H1 (cell line): ENCODE measurements at regions not wholly inside any gene's neighbourhood (a gene's known extent, or its start where the extent isn't known, plus 50 kb on each side); places are given as distances from the start of the nearest gene placed in this dataset.

Experiments used
- CTCF ChIA-PET: fragments of 300-600 bp; sonication (Branson Sonifier 250); formaldehyde crosslinking; loops from one replicate; lab custom pipeline; 2021; ENCODE audit not compliant: partially characterized antibody; lab: Charles Lee
- POLR2A ChIA-PET: fragments of 300-600 bp; sonication (Branson Sonifier 250); formaldehyde crosslinking; loops from one replicate; lab custom pipeline; 2021; ENCODE audit warnings: inconsistent platforms; ENCODE audit not compliant: partially characterized antibody; lab: Charles Lee
- DNase-seq, 2 experiments: peaks; one replicate each; pipeline versions ENCODE4 v3.0.0 to v3.0.0-alpha.2; 2010 to 2022; ENCODE audit warnings: low spot score in 2 of 2, low read depth in 1 of 2, mixed read lengths in 1 of 2
- FAIRE-seq: peaks from 2 replicates; lab custom pipeline; 2011; peaks lifted over from hg19 to GRCh38; lab: Jason Lieb, UNC
- H2AFZ ChIP-seq: 2 replicates; pipeline ENCODE4 v1.8.1; 2012; ENCODE audit warnings: low read length, inconsistent platforms
- H2AK5ac ChIP-seq: 2 replicates; pipeline ENCODE4 v1.6.1; 2013; ENCODE audit warnings: low read depth, low read length
- H2BK120ac ChIP-seq: replicated peaks from 2 replicates; pipeline ENCODE3; 2013; ENCODE audit warnings: low read depth, low read length, inconsistent platforms
- H2BK12ac ChIP-seq: 2 replicates; pipeline ENCODE4 v1.6.1; 2013; ENCODE audit warnings: low read depth, low read length
- H2BK15ac ChIP-seq: 2 replicates; pipeline ENCODE4 v1.6.1; 2013; ENCODE audit warnings: low read length
- H2BK20ac ChIP-seq: 2 replicates; pipeline ENCODE4 v1.6.1; 2013; ENCODE audit warnings: low read length
- H2BK5ac ChIP-seq: 2 replicates; pipeline ENCODE4 v1.6.1; 2013; ENCODE audit warnings: low read depth, low read length
- H3K14ac ChIP-seq: 2 replicates; pipeline ENCODE4 v1.6.1; 2013; ENCODE audit warnings: inconsistent platforms; ENCODE audit not compliant: insufficient read length
- H3K18ac ChIP-seq: 2 replicates; pipeline ENCODE4 v1.6.1; 2013; ENCODE audit warnings: low read length; ENCODE audit errors: extremely low read depth
- H3K23ac ChIP-seq: 2 replicates; pipeline ENCODE4 v1.6.1; 2013; ENCODE audit warnings: inconsistent platforms; ENCODE audit not compliant: insufficient read length
- H3K23me2 ChIP-seq: 2 replicates; pipeline ENCODE4 v1.6.1; 2013; ENCODE audit warnings: low read depth, low read length
- H3K27ac ChIP-seq: 2 replicates; pipeline ENCODE4 v1.6.1; 2011; ENCODE audit warnings: low read depth, low read length, inconsistent platforms
- H3K27me3 ChIP-seq, 4 experiments: replicated peaks in 1 of 4; 1 replicate in 1 of 4; 2 replicates in 3 of 4; pipeline versions ENCODE4 v1.6.1 to v1.8.1; 2011 to 2013; ENCODE audit warnings: low read length in 3 of 4, mild to moderate bottlenecking in 3 of 4, inconsistent platforms in 2 of 4, mixed read lengths in 2 of 4, moderate library complexity in 1 of 4; ENCODE audit not compliant: control insufficient read depth in 3 of 4, insufficient read depth in 3 of 4; ENCODE audit errors: extremely low read depth in 1 of 4
- H3K36me3 ChIP-seq, 4 experiments: 2 replicates each; pipeline versions ENCODE4 v1.6.1 to v1.8.1; 2011 to 2013; ENCODE audit warnings: mild to moderate bottlenecking in 4 of 4, low read length in 3 of 4, moderate library complexity in 2 of 4, control low read depth in 1 of 4, inconsistent platforms in 1 of 4; ENCODE audit not compliant: insufficient read depth in 4 of 4, control insufficient read depth in 2 of 4
- H3K4ac ChIP-seq: replicated peaks from 2 replicates; pipeline ENCODE3; 2013; ENCODE audit warnings: low read length, low read depth, mixed read lengths, inconsistent platforms; ENCODE audit not compliant: insufficient read length
- H3K4me1 ChIP-seq, 4 experiments: replicated peaks in 1 of 4; 1 replicate in 1 of 4; 2 replicates in 3 of 4; pipeline versions ENCODE4 v1.6.1 to v1.8.1; 2011 to 2013; ENCODE audit warnings: low read length in 3 of 4, inconsistent platforms in 2 of 4, mixed read lengths in 1 of 4; ENCODE audit not compliant: insufficient read depth in 4 of 4, control insufficient read depth in 3 of 4
- H3K4me2 ChIP-seq, 2 experiments: 2 replicates each; pipeline versions ENCODE4 v1.6.1 to v1.8.1; 2011 to 2013; ENCODE audit warnings: low read depth in 2 of 2, low read length in 2 of 2, control low read depth in 1 of 2, inconsistent platforms in 1 of 2, mild to moderate bottlenecking in 1 of 2; ENCODE audit not compliant: insufficient read depth in 1 of 2
- H3K4me3 ChIP-seq, 4 experiments: fragments of 200-600, 300-600 bp in 1 of 4; sonication (generic), shearing (Covaris generic), sonication (Bioruptor Twin) in 1 of 4; 2 replicates each; pipeline versions ENCODE4 v1.5.1 to v1.8.1; 2011 to 2016; ENCODE audit warnings: low read length in 4 of 4, low read depth in 3 of 4, control low read depth in 2 of 4, inconsistent platforms in 2 of 4, mild to moderate bottlenecking in 2 of 4, mixed read lengths in 1 of 4, moderate library complexity in 1 of 4; ENCODE audit not compliant: insufficient read depth in 2 of 4; ENCODE audit errors: extremely low read depth in 1 of 4
- H3K56ac ChIP-seq: replicated peaks from 2 replicates; pipeline ENCODE3; 2013; ENCODE audit warnings: low read depth, mild to moderate bottlenecking, mixed read lengths, low read length, inconsistent platforms; ENCODE audit not compliant: insufficient read length
- H3K79me1 ChIP-seq: 2 replicates; pipeline ENCODE4 v1.6.1; 2013; ENCODE audit warnings: low read depth, low read length, control low read depth
- H3K79me2 ChIP-seq, 2 experiments: 2 replicates each; pipeline versions ENCODE4 v1.6.1 to v1.8.1; 2012 to 2013; ENCODE audit warnings: low read length in 2 of 2, mild to moderate bottlenecking in 2 of 2, inconsistent platforms in 1 of 2; ENCODE audit not compliant: insufficient read depth in 2 of 2, control insufficient read depth in 1 of 2
- H3K9ac ChIP-seq, 4 experiments: replicated peaks in 1 of 4; 1 replicate in 1 of 4; 2 replicates in 3 of 4; pipeline versions ENCODE4 v1.6.1 to v1.8.1; 2011 to 2013; ENCODE audit warnings: low read depth in 3 of 4, low read length in 3 of 4, control low read depth in 2 of 4, mild to moderate bottlenecking in 2 of 4, moderate library complexity in 2 of 4, inconsistent platforms in 1 of 4; ENCODE audit errors: extremely low read depth in 1 of 4
- H3K9me3 ChIP-seq, 2 experiments: 2 replicates each; pipeline versions ENCODE4 v1.6.1 to v1.8.1; 2012 to 2013; ENCODE audit warnings: mild to moderate bottlenecking in 2 of 2, moderate library complexity in 2 of 2, control low read depth in 1 of 2, inconsistent platforms in 1 of 2, low read depth in 1 of 2, low read length in 1 of 2, mixed read lengths in 1 of 2; ENCODE audit not compliant: insufficient read depth in 2 of 2
- H4K20me1 ChIP-seq, 2 experiments: replicated peaks in 1 of 2; 2 replicates each; pipeline versions ENCODE3 to v1.8.1; 2011 to 2013; ENCODE audit warnings: inconsistent platforms in 2 of 2, low read length in 2 of 2, mild to moderate bottlenecking in 1 of 2; ENCODE audit not compliant: insufficient read depth in 2 of 2, control insufficient read depth in 1 of 2
- H4K5ac ChIP-seq: 2 replicates; pipeline ENCODE4 v1.6.1; 2013; ENCODE audit warnings: low read length, low read depth, mixed read lengths, inconsistent platforms; ENCODE audit not compliant: insufficient read length
- H4K8ac ChIP-seq: 2 replicates; pipeline ENCODE4 v1.8.0; 2013; ENCODE audit warnings: mild to moderate bottlenecking, moderate library complexity, low read length, inconsistent platforms; ENCODE audit not compliant: insufficient read depth; ENCODE audit errors: extremely low read depth
- H4K91ac ChIP-seq: replicated peaks from 2 replicates; pipeline ENCODE3; 2013; ENCODE audit warnings: low read length, mixed read lengths, inconsistent platforms; ENCODE audit not compliant: insufficient read length
- ASH2L ChIP-seq: fragments of 200-600, 300-600 bp; sonication (generic); IDR thresholded peaks from one replicate; pipeline ENCODE4 v1.7.1; 2017; ENCODE audit warnings: low read length
- BCL11A ChIP-seq, 2 experiments: IDR thresholded peaks; one replicate each; pipeline ENCODE4 v1.6.1; 2011; ENCODE audit warnings: low read depth in 2 of 2, low read length in 2 of 2, mild to moderate bottlenecking in 2 of 2
- BRCA1 ChIP-seq: IDR thresholded peaks from 2 replicates; pipeline ENCODE4 v1.6.1; 2012; ENCODE audit warnings: low read depth, low read length, improper control_type of control experiment
- GABPA ChIP-seq: IDR thresholded peaks from 2 replicates; pipeline ENCODE4 v1.6.1; 2011; ENCODE audit warnings: mild to moderate bottlenecking, low read length, moderate library complexity, borderline replicate concordance; ENCODE audit not compliant: insufficient read depth
- HDAC2 ChIP-seq, 2 experiments: fragments of 300-600 bp in 1 of 2; sonication (generic) in 1 of 2; IDR thresholded peaks; 2 replicates each; pipeline ENCODE4 v1.6.1; 2011 to 2012; ENCODE audit warnings: low read depth in 2 of 2, low read length in 2 of 2, mild to moderate bottlenecking in 2 of 2, moderate library complexity in 2 of 2, borderline replicate concordance in 1 of 2, inconsistent platforms in 1 of 2
- JUN ChIP-seq: IDR thresholded peaks from 2 replicates; pipeline ENCODE4 v1.6.1; 2011; ENCODE audit warnings: low read depth, mild to moderate bottlenecking, improper control_type of control experiment, low read length
- RNF2 ChIP-seq: fragments of 200-900, 300-1000 bp; sonication (generic); IDR thresholded peaks from 2 replicates; pipeline ENCODE4 v1.7.1; 2016; ENCODE audit warnings: borderline replicate concordance, low read depth, mild to moderate bottlenecking, antibody characterized with exemption, low read length; ENCODE audit not compliant: poor library complexity, severe bottlenecking; ENCODE audit errors: missing control alignments
- TAF1 ChIP-seq: IDR thresholded peaks from 2 replicates; pipeline ENCODE4 v1.6.1; 2011; ENCODE audit warnings: mild to moderate bottlenecking, low read depth, low read length
- TAF7 ChIP-seq: optimal IDR thresholded peaks from 2 replicates; pipeline ENCODE3; 2011; ENCODE audit warnings: low read depth, mild to moderate bottlenecking, inconsistent platforms, low read length, moderate library complexity, borderline replicate concordance
- TCF12 ChIP-seq: IDR thresholded peaks from 2 replicates; pipeline ENCODE4 v1.6.1; 2011; ENCODE audit warnings: low read depth, mild to moderate bottlenecking, low read length

DNA sequence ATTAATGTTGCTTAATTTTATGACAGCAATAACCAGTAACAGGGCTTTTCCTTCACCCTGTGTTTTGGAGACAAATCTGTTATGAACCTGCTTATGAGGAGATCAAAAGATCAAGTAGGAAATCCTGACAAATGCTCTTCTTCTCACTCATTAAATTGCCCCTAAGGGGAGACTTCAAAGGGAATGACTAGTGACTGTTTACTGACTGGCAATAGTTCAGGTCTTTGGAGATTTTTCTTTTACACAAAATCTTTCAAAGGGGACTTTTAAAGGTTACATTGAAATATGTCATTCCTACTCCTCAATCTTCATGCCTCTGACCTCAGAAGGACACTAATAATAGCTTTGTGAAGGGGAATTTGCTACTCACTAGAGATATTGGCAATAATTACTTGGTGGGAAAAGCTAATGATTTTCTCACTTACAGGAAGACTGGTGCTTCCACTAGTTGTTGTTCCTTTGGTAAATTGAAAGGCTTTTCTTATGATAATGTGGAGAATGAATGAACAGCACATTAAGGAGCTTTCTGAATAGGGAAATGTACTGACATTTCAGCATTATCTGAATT lies 292.9 kb upstream of the CA10 start:
- H3K9me3 ChIP-seq, result no peaks in the 10 kb centered on the region
- H2AFZ ChIP-seq, result no peak overlapping the region
- H4K5ac ChIP-seq, result no peak overlapping the region
- H3K9ac ChIP-seq, result no peak overlapping the region
- H2BK5ac ChIP-seq, result no peak overlapping the region
- no peaks in the 10 kb centered on the region for H3K36me3 ChIP-seq
- no peak for FAIRE-seq
- no peaks in the 10 kb centered on the region for H3K79me1 ChIP-seq
- no peaks in the 10 kb centered on the region for H3K27me3 ChIP-seq
- H2BK12ac ChIP-seq, result no peak overlapping the region
- no peak overlapping the region for H2BK20ac ChIP-seq
- H2AK5ac ChIP-seq, result no peak overlapping the region
- no peaks in the 10 kb centered on the region for H3K23me2 ChIP-seq
- H4K8ac ChIP-seq, result no peak overlapping the region
- no peak overlapping the region for H3K27ac ChIP-seq
- H3K79me2 ChIP-seq, result no peaks in the 10 kb centered on the region
- ChIA-PET CTCF (interaction anchor here (0.7 to 1.3 kb wide), 3 partner anchors 40 to 68 kb away, joined by 3 read pairs; no protein-coding TSS in a partner anchor), POLR2A (no interaction called here)
- no peak overlapping the region for H2BK15ac ChIP-seq
- H3K23ac ChIP-seq, result no peak overlapping the region
- H2BK120ac ChIP-seq, result no peak overlapping the region
- no peak for TF ChIP-seq TAF7
- TF ChIP-seq JUN, result no peak
- no peak for TF ChIP-seq BRCA1
- no peak for TF ChIP-seq HDAC2 (IDR thresholded peaks at IDR 0.05; ENCODE audit: borderline replicate concordance in 1 of 2, low read depth in 2 of 2, low read length in 2 of 2)
- TF ChIP-seq BCL11A (IDR thresholded peaks at IDR 0.05; ENCODE audit: low read depth in 2 of 2, low read length in 2 of 2), result no peak
- TF ChIP-seq TAF1, result no peak
- no peak for TF ChIP-seq ASH2L
- TF ChIP-seq RNF2, result no peak
- no peak for TF ChIP-seq GABPA
- TF ChIP-seq TCF12, result no peak
- no peak overlapping the region for H3K14ac ChIP-seq
- H4K20me1 ChIP-seq, result no peaks in the 10 kb centered on the region
- H3K4ac ChIP-seq, result no peak overlapping the region
- no peak overlapping the region for H3K4me2 ChIP-seq
- DNase-seq, result no peak
- H3K56ac ChIP-seq, result no peak overlapping the region
- H4K91ac ChIP-seq, result no peak overlapping the region
- H3K18ac ChIP-seq, result no peak overlapping the region
- H3K4me3 ChIP-seq, result no peak overlapping the region
- peaks cover 0 to 3% (median 1%) of the 10 kb centered on the region in 4 experiments; a peak in 2 of 7 replicates for H3K4me1 ChIP-seq
